Kidney (tissue), 13 donors: ENCODE measurements at regions not wholly inside any gene's neighbourhood (a gene's known extent, or its start where the extent isn't known, plus 50 kb on each side); places are given as distances from the start of the nearest gene placed in this dataset.

Experiments used
- DNase-seq, 5 donors: peaks; one replicate each; pipeline ENCODE4 v3.0.0-alpha.2; 2013 to 2020
- FAIRE-seq: peaks from 2 replicates; lab custom pipeline; 2012; peaks lifted over from hg19 to GRCh38; lab: Jason Lieb, UNC
- H3K27ac ChIP-seq, 2 donors: one replicate each; pipeline ENCODE4 v1.7.0; 2013; ENCODE audit warnings: low read depth in 2 of 2, low read length in 2 of 2, inconsistent platforms in 1 of 2
- H3K27me3 ChIP-seq: one replicate; pipeline ENCODE4 v1.7.1; 2013; ENCODE audit warnings: low read length, inconsistent platforms; ENCODE audit not compliant: control insufficient read depth, insufficient read depth
- H3K36me3 ChIP-seq, 3 donors: one replicate each; pipeline versions ENCODE4 v1.7.0 to v1.7.1; 2013; ENCODE audit warnings: low read length in 3 of 3, control low read depth in 1 of 3, inconsistent platforms in 1 of 3; ENCODE audit not compliant: insufficient read depth in 3 of 3, control insufficient read depth in 2 of 3
- H3K4me1 ChIP-seq, 3 donors: one replicate each; pipeline versions ENCODE4 v1.7.0 to v1.7.1; 2013; ENCODE audit warnings: low read length in 3 of 3, inconsistent platforms in 1 of 3, low read depth in 1 of 3; ENCODE audit not compliant: control insufficient read depth in 2 of 3, insufficient read depth in 2 of 3
- H3K4me3 ChIP-seq, 3 donors: one replicate each; pipeline versions ENCODE4 v1.7.0 to v1.8.1; 2013; ENCODE audit warnings: low read length in 3 of 3, control low read depth in 1 of 3, inconsistent platforms in 1 of 3
- H3K9ac ChIP-seq, 3 donors: one replicate each; pipeline versions ENCODE4 v1.7.0 to v1.7.1; 2013; ENCODE audit warnings: low read length in 3 of 3, control low read depth in 1 of 3, inconsistent platforms in 1 of 3
- H3K9me3 ChIP-seq, 3 donors: one replicate each; pipeline versions ENCODE4 v1.7.0 to v1.7.1; 2013; ENCODE audit warnings: low read length in 3 of 3, control low read depth in 1 of 3, inconsistent platforms in 1 of 3; ENCODE audit not compliant: control insufficient read depth in 2 of 3, insufficient read depth in 1 of 3
- intact Hi-C: fragments of 100-400 bp; cut with DNase I; formaldehyde crosslinking; loops from one replicate; pipeline ENCODE4 v1.11.1; 2022
- TF ChIP-seq, protein P1 (sequence below): IDR thresholded peaks from 3 replicates; pipeline ENCODE4 v1.5.1; 2012; ENCODE audit warnings: mild to moderate bottlenecking, moderate library complexity, borderline replicate concordance; ENCODE audit not compliant: insufficient read depth; ENCODE audit errors: extremely low read depth
- donor health status: control.
- donor health status: control.
- donor health status: control.
- donor health status: control.
- donor health status: control.
- donor health status: DM: yes; HTN: yes; CAD: no.
- donor health status: Normal renal cell carcinoma (clear cell type).

DNA sequence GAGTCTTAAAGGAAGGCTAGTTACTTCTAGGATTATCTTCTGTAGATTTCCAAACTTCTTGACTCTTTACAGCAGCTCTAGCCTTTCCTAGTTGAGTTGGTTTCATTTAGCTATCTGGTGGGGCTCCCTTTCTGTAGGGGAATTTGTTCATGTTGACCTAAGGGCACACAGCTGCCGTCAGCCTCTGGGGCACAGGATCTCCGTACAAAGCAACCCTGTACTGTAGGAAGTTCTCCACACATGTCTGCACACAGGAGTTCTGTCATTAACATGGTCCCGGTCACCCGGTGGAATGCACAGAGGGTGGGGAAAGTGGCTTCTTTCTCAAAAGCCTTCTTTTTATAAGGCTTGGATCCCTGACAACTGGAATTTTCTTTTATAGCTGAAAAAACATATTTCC lies 88.7 kb upstream of the TNIK start:
- Histone ChIP-seq H3K36me3 (no peaks in the 10 kb centered on the region), H3K9ac (no peak overlapping the region), H3K27ac (no peak overlapping the region), H3K4me3 (no peak overlapping the region), H3K9me3 (no peaks in the 10 kb centered on the region), H3K27me3 (no peaks in the 10 kb centered on the region), H3K4me1 (no peaks in the 10 kb centered on the region)
- no peak for FAIRE-seq
- intact Hi-C loops: no loop called here
- TF ChIP-seq, protein P1, sequence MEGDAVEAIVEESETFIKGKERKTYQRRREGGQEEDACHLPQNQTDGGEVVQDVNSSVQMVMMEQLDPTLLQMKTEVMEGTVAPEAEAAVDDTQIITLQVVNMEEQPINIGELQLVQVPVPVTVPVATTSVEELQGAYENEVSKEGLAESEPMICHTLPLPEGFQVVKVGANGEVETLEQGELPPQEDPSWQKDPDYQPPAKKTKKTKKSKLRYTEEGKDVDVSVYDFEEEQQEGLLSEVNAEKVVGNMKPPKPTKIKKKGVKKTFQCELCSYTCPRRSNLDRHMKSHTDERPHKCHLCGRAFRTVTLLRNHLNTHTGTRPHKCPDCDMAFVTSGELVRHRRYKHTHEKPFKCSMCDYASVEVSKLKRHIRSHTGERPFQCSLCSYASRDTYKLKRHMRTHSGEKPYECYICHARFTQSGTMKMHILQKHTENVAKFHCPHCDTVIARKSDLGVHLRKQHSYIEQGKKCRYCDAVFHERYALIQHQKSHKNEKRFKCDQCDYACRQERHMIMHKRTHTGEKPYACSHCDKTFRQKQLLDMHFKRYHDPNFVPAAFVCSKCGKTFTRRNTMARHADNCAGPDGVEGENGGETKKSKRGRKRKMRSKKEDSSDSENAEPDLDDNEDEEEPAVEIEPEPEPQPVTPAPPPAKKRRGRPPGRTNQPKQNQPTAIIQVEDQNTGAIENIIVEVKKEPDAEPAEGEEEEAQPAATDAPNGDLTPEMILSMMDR: no peak
- DNase-seq: peak in 3 of 5 donors; percentile 34 to 52 (median 52)

DNA sequence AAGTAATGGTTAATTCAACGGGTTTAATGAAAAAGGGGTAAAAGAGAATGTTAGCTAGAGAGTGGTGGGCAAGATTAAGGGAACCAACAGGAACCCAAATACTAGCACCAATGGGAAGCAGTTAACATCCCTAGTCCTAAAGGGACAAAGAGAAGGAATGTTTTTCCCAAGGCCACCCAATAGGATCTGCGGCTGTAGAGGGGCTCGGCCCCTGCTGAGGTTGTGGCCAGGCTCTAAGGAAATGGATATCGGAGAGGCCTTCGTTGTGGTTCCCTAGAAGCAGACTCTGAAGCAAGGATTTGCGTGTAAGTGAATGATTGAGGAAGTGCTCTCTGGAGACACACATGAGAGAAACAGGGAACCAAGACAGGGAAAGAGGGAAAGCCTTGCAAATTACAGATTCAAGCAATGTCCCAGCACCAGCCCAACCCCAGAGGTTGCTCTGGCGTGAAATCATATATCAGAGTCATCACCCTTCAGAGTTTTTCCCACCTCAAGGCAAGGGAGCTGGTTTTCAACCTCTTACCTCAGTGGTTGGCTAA lies 83.6 kb upstream of the TNIK start:
- TF ChIP-seq, protein P1: no peak
- no peaks in the 10 kb centered on the region for H3K36me3 ChIP-seq
- H3K9me3 ChIP-seq: no peaks in the 10 kb centered on the region
- intact Hi-C loops: no loop called here
- no peaks in the 10 kb centered on the region for H3K4me1 ChIP-seq
- no peak overlapping the region for H3K4me3 ChIP-seq
- no peak for DNase-seq
- no peak overlapping the region for H3K27ac ChIP-seq
- FAIRE-seq: no peak
- no peak overlapping the region for H3K9ac ChIP-seq
- H3K27me3 ChIP-seq: no peaks in the 10 kb centered on the region

DNA sequence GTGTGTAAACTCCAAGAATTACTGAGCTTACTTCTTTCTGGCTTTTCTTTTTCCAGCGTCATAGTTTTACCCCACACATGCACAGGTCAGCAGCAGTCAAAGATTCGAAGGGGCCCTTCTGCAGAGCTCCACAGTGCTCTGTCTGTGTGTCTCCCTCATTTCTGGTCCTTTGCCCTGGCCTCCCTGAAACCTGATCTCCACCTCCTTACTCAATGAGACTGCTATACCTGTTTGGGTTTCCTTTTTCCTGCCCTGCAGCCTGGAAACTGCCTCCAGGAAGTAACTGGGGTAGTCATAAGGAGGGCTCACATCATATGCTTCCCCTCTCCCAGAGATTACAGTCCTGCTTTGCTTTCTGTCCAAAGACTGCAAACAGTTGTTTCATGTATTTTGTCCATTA lies 82.8 kb upstream of the TNIK start:
- FAIRE-seq (no peak), DNase-seq (no peak)
- Histone ChIP-seq H3K9me3 (no peaks in the 10 kb centered on the region), H3K36me3 (no peaks in the 10 kb centered on the region), H3K27me3 (no peaks in the 10 kb centered on the region), H3K4me1 (no peaks in the 10 kb centered on the region), H3K4me3 (no peak overlapping the region), H3K9ac (no peak overlapping the region), H3K27ac (no peak overlapping the region)
- TF ChIP-seq, protein P1: no peak
- intact Hi-C loops: no loop called here

DNA sequence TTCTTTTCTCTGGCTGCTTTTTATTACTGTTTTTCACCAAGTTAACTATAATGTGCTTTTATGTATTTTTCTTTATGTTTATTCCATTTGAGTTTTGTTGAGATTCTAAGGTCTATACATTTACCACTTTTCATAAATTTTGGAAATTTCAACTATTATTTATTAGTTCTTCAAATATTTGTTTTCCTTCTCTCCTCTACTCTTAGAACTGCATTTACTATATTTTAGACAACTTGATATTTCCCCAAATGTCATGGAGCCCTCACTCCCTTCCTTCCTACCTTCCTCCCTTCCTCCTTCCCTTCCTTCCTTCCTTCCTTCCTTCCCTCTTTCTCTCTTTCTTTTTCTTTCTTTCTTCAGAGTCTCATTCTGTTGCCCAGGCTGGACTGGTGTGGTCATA lies 81.4 kb upstream of the TNIK start:
- Histone ChIP-seq H3K27ac (no peak overlapping the region), H3K9me3 (no peaks in the 10 kb centered on the region), H3K9ac (no peak overlapping the region), H3K4me1 (no peaks in the 10 kb centered on the region), H3K36me3 (no peaks in the 10 kb centered on the region), H3K27me3 (no peaks in the 10 kb centered on the region), H3K4me3 (no peak overlapping the region)
- DNase-seq (no peak), FAIRE-seq (no peak)
- intact Hi-C loops: no loop called here
- TF ChIP-seq, protein P1: no peak
